Right lobe of liver (tissue), 6 donors: ENCODE measurements at regions not wholly inside any gene's neighbourhood (a gene's known extent, or its start where the extent isn't known, plus 50 kb on each side); places are given as distances from the start of the nearest gene placed in this dataset.

Experiments
- ATAC-seq, 4 donors: fragments of 200-7000 bp; cut with Tn5 transposase; one replicate each; pipeline ENCODE4 v1.9.1; 2020; ENCODE audit warnings: mild to moderate bottlenecking in 4 of 4, moderate library complexity in 4 of 4
- DNase-seq, 3 donors: peaks; one replicate each; pipeline ENCODE4 v3.0.0-alpha.2; 2020
- H3K27ac ChIP-seq, 3 donors: fragments of 200-600 bp; one replicate each; pipeline ENCODE4 v1.8.0; 2022
- H3K27me3 ChIP-seq, 2 donors: fragments of 200-600 bp; one replicate each; pipeline ENCODE4 v1.8.0; 2022
- H3K36me3 ChIP-seq, 4 donors: fragments of 200-600 bp; sonication (generic) in 1 of 4; one replicate each; pipeline versions ENCODE4 v1.5.1 to v1.8.0; 2017 to 2022; ENCODE audit warnings: control low read depth in 1 of 4
- H3K4me1 ChIP-seq, 4 donors: fragments of 200-600 bp; sonication (generic) in 1 of 4; one replicate each; pipeline versions ENCODE4 v1.5.1 to v1.8.0; 2017 to 2022; ENCODE audit warnings: control low read depth in 1 of 4
- H3K4me3 ChIP-seq, 3 donors: fragments of 200-600 bp; one replicate each; pipeline ENCODE4 v1.8.0; 2022
- H3K9me3 ChIP-seq, 4 donors: fragments of 200-600 bp; sonication (generic) in 1 of 4; one replicate each; pipeline versions ENCODE4 v1.5.1 to v1.8.0; 2017 to 2022; ENCODE audit warnings: control low read depth in 1 of 4
- CTCF ChIP-seq, 4 donors: fragments of 200-600 bp in 3 of 4; fragments of 450-650 bp in 1 of 4; IDR thresholded peaks; one replicate each; pipeline versions ENCODE4 v1.5.1 to v1.8.0; 2016 to 2022; ENCODE audit warnings: antibody characterized with exemption in 4 of 4, mild to moderate bottlenecking in 2 of 4
- POLR2A ChIP-seq: fragments of 450-650 bp; IDR thresholded peaks from one replicate; pipeline ENCODE4 v1.6.1; 2017; ENCODE audit warnings: antibody characterized with exemption, mild to moderate bottlenecking
- WGBS: methylation state at CpG from one replicate; pipeline ENCODE4 v1.1.6; 2018; ENCODE audit warnings: low coverage, low lambda C conversion rate; ENCODE audit not compliant: insufficient coverage; ENCODE audit errors: missing lambda C conversion rate; 5-methylcytosine and 5-hydroxymethylcytosine counted together
- intact Hi-C, 2 donors: fragments of 100-400 bp; cut with DNase I; formaldehyde crosslinking; loops; one replicate each; pipeline versions ENCODE4 v1.11.2 to v1.14.1; 2022
- donor health status: DM: no; HTN: yes; CAD: no.
- donor health status: DM: no; HTN: no; CAD: no.
- donor health status: DM: no; HTN: no; CAD: no.
- donor health status: DM: no; HTN: yes; CAD: no.
- donor health status: DM: no; HTN: yes; CAD: no.

DNA sequence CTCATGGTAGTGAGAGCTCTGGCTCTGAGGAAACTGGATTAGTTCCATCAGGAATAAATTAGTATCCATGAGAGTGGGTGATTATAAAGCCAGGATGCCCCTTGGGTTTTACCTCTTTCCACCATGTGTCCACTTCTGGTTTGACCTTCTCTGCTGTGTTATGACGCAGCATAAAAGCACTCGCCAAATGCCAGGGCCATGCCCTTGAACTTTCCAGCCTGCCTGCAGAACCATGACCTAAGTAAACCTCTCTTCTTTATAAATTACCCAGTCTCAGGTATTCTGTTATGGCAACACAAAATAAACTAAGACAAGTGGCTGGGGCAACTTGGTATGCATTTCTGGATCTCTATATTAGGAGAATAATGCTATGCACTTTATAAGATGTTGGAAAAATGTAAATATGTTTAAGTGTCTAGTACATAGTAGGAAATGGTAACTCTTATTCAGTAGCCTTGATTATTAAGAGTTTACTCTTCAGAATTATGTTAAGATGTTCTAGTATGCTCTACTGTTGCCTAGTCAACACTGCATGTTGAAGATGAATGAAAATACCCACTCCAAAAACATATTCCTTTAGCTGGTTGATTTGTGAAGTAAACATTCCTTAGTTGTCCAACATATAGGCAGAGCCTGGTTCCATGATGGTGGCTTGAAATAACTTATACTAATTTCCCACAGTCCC, 455.6 kb upstream of the TMPO start:
- no peak overlapping the region for H3K27ac ChIP-seq
- intact Hi-C loops = no loop called here
- 33% methylated on average over 2 of the region's 2 CpGs for WGBS
- ATAC-seq (no peak), DNase-seq (no peak)
- no peaks in the 10 kb centered on the region for H3K9me3 ChIP-seq
- TF ChIP-seq POLR2A (no peak), CTCF (IDR thresholded peaks at IDR 0.05) (no peak)
- H3K36me3 ChIP-seq = no peaks in the 10 kb centered on the region
- no peak overlapping the region for H3K4me3 ChIP-seq
- no peaks in the 10 kb centered on the region for H3K4me1 ChIP-seq
- no peaks in the 10 kb centered on the region for H3K27me3 ChIP-seq

- ATAC-seq (no peak), DNase-seq (no peak)
- intact Hi-C loops = no loop called here
- 80% methylated on average over 1 of the region's 1 CpG for WGBS
- TF ChIP-seq CTCF (IDR thresholded peaks at IDR 0.05) = no peak
- TF ChIP-seq POLR2A = no peak
- no peaks in the 10 kb centered on the region for H3K36me3 ChIP-seq
- no peaks in the 10 kb centered on the region for H3K27me3 ChIP-seq
- H3K4me3 ChIP-seq = no peak overlapping the region
- H3K27ac ChIP-seq = no peak overlapping the region
- no peaks in the 10 kb centered on the region for H3K4me1 ChIP-seq
- no peaks in the 10 kb centered on the region for H3K9me3 ChIP-seq
These were observed 455.0 kb upstream of the TMPO start for GRCh38 chr12:98060411-98060810.

DNA sequence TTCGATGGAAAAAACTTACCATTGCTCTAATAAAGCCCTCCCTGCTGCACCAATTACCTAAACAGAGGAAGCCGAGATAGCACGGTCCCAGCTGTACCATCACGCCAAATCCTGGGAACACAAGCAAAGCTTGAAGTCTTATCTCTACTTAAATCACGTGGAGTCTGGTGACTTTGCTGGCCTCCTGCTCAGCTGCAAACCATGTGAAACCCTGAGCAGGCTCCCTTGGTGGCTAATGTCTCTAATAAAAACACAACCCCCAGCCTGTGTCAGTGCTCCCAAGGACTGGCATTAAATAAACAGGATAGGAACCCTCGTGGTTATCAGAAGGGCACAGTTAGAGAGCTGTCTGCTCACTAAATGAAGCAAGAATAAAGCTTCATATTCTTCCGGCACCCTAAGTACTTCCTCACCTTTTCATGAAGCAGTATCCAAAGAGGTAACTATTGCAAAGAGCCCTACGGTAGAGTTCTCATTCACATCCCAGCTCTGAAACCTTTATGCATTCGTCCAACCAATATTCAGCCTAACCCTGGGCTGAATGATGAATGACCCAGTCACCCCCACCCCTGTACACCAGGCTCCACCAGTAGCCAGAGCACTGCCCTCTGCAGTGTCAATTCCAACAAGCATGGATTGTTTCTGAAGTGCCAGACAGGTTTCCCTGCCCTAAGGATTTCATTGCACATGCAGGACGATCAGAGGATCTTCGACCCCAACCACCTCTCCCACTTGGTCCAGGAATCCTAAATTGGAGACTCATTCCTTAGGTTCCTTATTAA, 452.7 kb upstream of the TMPO start:
- WGBS = 45% methylated on average over 8 of the region's 11 CpGs
- Histone ChIP-seq H3K36me3 (no peaks in the 10 kb centered on the region), H3K4me1 (no peaks in the 10 kb centered on the region), H3K27ac (no peak overlapping the region), H3K27me3 (no peaks in the 10 kb centered on the region), H3K4me3 (no peak overlapping the region), H3K9me3 (no peaks in the 10 kb centered on the region)
- DNase-seq = no peak
- TF ChIP-seq POLR2A (no peak), CTCF (IDR thresholded peaks at IDR 0.05) (no peak)
- intact Hi-C loops = no loop called here
- no peak for ATAC-seq

GRCh38 chr12:98064501-98064900, 450.9 kb upstream of the TMPO start:
- Histone ChIP-seq H3K4me3 (no peak overlapping the region), H3K36me3 (no peaks in the 10 kb centered on the region), H3K27me3 (no peaks in the 10 kb centered on the region), H3K9me3 (no peaks in the 10 kb centered on the region), H3K27ac (no peak overlapping the region), H3K4me1 (no peaks in the 10 kb centered on the region)
- TF ChIP-seq POLR2A (no peak), CTCF (IDR thresholded peaks at IDR 0.05) (no peak)
- intact Hi-C loops = no loop called here
- no peak for ATAC-seq
- 37% methylated on average over 2 of the region's 2 CpGs for WGBS
- DNase-seq = no peak
